ENCODE measurements at regions not wholly inside any gene's neighbourhood (a gene's known extent, or its start where the extent isn't known, plus 50 kb on each side); places are given as distances from the start of the nearest gene placed in this dataset.

DNA sequence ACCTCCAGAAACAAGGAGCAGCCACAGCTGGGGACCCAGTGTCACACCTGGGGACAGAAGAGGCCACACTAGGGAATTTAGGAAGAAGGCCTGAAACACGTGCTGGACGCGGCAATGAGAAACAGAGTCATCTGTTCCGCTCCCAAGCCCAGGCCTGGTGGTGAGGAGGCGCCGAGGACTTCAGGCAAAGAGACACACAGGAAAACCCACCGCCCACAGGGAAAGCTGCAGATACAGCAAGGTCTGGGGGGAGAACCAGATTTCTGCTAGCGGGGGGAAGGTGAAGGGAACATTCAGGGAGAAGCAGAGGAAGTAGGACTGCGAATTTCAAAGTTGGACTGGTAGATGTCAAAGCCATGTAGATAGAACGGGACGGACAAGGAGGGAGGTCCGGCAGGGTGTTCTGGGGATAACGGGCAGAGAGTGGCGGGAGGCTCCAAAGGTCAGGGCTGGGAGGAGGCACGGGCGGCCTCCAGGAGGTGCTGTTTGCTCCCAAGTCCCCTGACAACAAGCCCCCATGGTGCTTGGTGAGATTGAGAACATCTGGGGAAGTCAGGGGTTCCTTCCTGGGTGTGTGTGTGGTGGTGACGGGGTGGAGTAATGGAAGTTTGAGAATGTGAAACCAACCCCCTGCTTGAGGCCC lies 351.7 kb upstream of the MYT1L start:
- no peak for DNase-seq (ENCODE audit: low read depth in 4 of 4, low spot score in 1 of 4)

DNA sequence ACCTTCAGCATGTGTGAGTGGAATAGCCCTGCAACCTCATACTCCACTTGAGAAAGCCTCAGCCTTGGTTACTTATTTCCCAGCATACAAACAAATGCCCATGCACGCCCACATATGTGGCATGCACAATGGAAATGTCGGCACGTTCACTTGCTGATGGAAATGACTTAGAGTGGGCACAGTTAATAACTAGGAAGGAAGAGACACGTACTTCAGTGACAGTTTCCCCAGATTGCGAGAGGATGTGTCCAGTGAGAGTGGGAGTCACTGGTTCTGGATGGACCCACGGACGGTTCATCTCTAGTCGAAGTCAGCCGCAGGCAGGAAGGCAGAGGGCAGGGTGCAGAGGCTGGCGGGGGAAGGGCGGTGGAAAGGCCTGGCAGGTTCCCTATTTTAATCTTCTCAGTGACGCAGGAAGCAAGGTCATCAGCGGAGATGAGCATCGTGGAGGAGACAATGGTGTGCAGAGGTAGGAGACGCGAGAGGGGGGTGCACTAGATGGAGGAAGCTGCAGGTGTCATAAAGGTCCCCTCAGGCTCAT lies 350.7 kb upstream of the MYT1L start:
- DNase-seq (ENCODE audit: low read depth in 4 of 4, low spot score in 1 of 4): no peak

DNA sequence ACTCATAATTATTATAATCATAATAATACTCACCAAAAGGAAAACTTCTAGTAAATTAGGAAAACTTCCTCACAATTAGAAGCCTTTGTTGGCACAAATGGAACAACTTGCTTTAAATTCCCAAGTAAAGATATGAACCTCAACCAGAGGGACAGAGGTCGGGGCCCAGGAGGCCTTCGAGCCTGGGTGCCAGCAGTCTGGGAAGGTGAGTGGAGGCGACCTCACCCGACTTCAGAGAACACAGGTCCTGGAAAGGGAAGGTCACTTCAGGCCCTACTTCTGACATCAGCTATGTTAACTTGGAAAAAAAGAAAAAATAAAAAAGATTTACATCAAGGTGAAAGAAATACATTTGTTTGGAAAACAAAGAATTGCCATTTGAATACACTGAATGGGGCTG lies 350.0 kb upstream of the MYT1L start:
- DNase-seq (ENCODE audit: low read depth in 4 of 4, low spot score in 1 of 4): no peak

DNA sequence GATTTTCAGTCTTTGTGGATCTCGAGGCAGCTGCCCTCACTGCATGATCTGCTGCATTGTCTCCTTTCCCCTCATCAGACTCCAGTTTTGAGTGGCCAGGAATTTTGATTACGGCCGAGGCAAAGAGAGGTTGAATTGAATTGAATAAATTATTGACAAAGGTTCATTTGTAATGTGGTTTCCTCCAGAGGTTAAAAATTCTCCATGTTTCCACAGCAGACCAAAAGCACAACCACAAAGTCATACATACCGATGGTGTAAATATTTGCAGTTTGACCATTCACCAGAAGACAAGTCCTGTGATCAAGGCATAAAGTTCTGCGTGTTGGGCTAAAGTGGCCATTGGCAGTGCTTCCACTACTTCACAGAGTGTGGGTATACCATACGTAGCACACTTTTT lies 343.8 kb upstream of the MYT1L start:
- DNase-seq (ENCODE audit: low read depth in 4 of 4, low spot score in 1 of 4): no peak

DNA sequence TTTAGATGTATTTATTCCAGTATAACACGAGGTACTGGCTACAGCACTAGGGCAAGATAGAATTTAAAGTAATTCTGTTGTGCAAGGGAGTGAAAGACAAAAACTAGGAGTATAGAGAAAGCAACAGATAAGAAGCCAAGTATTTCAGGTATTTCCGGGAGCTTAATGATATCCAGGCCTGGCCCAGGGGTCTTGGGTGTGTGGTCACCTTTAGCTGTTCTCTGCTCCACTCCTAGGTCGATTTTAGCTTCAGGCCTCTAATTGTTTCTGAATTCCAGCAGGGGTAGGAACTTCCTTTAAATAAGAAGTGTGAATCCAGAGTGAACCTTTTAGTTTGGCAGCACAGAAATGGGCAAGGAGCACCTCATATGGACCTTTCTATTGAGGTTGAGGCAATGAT lies 342.3 kb upstream of the MYT1L start:
- DNase-seq (ENCODE audit: low read depth in 4 of 4, low spot score in 1 of 4): no peak

DNA sequence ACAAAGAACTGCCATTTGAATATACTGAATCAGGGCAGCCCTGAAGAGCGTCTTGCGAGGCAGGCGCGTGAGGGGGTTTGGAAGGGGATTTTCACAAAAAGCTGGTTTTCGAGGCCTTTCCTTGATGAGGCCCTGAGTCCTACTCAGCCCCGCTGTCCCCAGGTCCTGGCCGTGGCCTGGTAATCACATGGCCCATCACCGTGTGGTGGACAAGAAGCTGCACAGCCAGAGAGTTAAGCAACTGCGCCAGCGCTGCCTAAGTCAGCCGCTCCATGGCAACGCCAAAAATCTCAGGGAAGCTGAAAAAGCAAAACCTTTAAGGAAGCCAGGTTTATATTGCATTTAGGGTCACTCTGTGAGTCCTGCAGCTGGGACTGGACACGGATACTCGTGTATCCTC lies 341.2 kb upstream of the MYT1L start:
- DNase-seq (ENCODE audit: low read depth in 4 of 4, low spot score in 1 of 4): no peak

DNA sequence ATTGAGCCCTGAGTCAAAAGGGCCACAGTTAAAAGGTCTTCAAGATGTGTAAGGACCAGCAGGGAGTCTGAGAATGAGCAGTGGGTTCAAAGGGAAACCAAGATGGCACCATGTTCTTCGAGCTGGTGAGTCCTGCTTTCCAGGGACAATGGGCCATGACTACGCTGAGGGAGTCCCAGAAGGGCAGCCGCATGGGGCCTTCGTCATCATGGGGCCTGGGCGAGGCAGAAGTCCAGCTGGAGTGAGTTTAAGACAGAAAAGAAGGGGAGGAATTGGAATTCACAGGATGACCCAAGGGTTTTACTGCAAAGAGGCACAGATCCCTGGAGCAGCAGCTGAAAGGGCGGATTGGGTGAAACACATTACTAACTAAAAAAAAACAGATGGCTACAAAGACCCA lies 340.8 kb upstream of the MYT1L start:
- DNase-seq (ENCODE audit: low read depth in 4 of 4, low spot score in 1 of 4): no peak

DNA sequence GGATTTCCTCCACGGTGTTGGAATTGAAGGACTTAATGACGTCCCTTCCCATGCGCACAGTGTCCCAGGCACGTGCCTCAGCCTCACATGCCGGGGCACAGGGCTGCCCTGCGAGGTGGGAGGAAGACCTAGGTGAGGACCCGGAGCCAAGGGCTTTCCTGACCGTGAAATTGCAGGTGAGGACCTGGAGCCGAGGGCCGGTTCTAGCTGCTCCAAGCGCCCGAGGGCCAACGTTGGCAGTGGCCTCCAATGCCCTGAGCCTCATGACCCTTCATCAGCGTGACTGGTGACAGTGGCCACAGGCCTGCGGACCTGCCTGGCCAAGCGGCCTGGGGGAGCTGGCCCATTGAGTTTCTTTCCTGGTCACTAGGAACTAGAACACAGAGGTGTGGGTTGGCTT lies 338.2 kb upstream of the MYT1L start:
- DNase-seq (ENCODE audit: low read depth in 4 of 4, low spot score in 1 of 4): no peak

DNA sequence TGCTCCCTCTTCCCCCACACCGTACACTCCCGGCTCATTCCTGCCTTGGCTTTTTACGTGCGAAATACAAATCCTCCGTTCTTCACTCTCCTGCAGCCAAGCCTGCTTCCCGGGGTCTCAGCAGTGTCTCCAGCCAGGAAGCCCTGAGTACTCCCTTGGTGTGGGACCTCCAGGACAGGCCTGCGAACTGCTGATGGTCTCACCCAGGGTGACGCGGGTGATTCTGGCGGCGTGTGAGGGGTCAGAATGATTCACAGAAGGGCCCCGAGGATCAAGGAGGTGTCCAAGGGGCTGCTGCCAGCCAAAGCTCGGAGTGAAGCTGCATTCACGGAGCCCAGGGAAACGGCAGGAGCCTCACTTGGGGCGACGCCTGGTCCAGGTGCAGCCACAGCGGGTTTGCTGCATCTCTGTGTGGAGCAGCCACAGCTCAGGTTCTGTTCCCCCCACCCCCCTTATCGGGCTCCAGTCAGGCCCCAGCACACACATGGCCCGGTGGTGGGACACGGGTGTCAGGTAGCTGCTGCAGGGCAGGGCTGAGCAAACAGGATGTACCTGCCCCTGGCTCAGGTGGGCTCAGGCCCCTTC lies 337.7 kb upstream of the MYT1L start:
- no peak for DNase-seq (ENCODE audit: low read depth in 4 of 4, low spot score in 1 of 4)

DNA sequence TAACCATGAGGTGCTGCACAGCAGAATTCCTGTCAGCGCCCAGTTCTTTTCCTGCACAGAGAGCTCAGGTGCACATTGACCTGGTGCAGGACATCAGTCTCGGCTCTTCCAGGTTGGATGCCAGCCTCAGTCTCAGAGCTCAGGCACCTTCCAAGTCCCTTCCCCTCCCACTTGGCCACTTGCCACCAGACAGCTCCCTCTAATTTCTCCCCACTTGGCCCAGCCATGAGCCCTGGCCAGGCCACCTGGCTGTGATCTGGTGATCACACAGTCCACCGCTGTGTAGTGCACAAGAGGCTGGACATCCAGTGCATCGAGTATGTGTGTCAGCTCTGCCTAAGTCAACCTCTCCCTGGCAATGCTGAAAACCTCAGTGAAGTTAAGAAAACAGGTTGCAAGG lies 336.6 kb upstream of the MYT1L start:
- DNase-seq (ENCODE audit: low read depth in 4 of 4, low spot score in 1 of 4): no peak

DNA sequence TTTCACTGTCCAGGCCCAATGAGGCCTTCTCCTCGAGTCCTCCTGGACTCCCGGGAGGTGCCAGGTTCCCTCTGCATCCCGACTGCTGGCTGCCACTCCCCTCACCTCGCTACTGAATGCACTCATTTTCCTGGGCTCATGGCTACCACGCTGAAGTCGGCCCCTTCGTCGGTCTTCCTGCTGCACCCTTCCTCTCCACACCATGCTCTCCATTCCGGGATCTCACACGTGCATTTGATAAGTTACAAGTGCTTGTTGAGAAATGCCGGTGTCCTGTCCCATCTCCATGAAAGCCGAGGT lies 334.7 kb upstream of the MYT1L start:
- no peak for DNase-seq (ENCODE audit: low read depth in 4 of 4, low spot score in 1 of 4)

DNA sequence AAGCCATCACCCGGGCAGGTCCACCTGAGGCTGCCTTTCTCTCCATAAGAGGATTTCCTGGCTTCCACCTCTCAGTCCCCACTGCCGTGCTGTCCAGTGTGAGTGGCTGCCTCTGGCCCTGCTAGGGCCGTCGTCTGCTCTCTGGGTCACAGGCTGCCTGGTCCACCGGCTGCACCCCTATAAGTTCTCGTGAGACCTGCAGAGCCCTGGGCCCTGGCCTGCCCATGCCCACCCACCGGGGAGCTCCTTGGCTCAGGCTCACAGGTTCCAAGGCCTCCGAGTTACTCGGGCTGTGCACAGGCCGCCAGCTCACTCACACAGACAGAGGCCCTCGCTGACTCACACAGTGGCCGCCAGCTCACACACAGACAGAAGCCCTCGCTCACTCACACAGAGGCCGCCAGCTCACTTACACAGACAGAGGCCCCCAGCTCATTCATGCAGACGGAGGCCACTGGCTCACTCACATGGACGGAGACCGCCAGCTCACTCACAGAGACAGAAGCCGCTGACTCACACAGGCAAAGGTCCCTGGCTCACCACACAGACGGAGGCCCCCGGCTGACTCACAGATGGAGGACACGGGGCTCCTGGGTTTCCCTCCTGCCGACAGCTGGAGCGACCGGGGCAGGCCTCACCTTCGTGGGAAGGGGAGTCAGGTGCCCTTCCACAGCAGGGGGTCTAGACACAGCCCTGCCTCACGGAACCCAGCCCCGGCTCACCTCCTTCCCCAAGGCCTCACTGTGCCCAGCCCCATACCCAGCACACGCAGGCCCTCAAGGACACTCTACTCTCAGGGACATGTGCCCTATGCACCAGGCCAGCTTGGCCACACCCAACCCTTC lies 334.1 kb upstream of the MYT1L start:
- no peak for DNase-seq (ENCODE audit: low read depth in 4 of 4, low spot score in 1 of 4)

DNA sequence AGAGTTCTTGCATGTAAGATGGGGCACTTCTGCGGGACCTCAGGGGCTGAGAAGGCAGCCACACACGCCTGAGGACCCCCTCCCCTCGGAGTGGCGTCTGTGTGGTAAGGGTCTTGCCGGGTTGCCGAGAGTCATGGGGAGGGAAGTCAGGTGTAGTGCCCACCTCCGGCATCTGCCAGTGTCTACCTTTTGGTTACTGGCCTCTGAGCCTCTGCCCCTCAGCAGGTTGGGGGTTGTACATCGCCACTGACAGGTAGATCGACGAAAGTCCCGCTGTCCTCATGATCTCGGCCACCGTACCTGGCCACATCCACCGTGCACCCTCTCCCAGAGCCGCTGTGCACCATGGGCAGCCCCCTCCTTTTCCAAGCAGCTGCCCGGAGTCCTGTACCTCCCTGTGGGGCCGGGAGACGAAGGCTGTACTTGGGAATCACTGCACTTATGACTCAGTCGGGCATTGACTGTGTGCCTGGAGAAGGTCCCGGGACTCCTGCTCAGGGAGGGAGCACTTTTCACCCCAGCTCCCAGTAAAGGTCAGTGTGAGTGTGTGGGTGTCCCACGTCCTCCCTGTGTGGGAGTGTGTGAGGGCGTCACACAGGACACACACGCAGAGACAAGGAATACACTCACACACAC lies 332.4 kb upstream of the MYT1L start:
- no peak for DNase-seq (ENCODE audit: low read depth in 4 of 4, low spot score in 1 of 4)

DNA sequence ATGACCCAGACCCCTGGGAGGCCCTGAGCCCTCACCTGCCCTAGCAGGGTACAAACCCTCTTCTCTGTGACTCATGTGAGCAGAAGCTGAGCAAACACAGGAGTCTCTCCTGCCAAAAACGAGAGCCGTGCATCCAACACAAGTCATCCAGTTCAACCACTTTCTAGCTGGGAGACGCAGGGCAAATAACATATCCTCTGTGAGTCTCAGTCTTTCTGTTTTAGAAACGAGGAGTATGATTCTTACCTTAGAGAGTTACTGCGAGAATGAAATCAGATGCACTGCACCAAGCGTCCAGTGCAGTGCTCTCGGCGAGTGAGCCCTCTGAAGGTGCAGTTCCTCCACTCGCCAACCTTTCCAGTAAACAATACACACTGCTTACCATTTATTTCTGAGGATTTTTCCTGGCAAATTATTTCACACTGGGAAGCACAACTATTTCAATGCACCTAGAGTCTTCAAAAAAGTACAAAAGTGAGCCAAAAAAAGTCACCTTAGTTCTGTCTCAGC lies 331.8 kb upstream of the MYT1L start:
- no peak for DNase-seq (ENCODE audit: low read depth in 4 of 4, low spot score in 1 of 4)

DNA sequence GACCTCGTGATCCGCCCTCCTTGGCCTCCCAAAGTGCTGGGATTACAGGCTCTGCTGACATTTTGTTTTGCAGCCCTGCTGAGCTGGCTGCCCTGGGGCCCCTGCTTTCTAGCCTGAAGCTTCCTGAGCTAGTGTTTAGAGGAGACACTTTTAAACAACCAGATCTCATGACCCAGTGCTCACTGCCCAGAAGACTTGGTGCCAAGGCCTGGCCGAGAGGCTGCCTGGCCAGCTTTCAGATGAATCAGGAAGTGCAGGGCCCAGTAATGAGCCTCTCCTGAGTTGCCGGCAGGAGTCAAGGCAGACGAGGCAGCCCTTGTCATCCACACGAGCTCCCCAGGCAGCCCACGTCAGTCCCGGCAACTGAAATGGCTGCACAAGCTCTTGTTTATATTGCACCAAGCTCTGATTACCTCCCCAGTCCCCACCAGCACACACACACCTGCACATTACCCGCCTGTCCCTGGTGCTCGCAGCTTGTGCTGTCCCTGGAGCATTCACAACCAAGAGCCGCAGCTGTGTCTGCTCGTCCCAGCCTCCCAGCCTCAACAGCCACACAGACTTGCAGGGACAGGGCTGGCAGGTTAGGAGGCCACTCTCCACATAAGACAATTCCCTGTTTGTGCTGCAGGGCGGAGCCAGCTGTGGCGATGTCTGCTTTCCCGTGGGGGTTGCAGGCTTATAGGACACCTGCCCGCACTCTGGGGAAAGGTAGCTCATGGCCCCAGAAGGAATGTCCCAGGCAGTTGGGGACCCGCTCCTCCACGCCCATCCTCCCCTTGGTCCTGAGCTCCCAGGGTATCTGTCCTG lies 331.2 kb upstream of the MYT1L start:
- no peak for DNase-seq (ENCODE audit: low read depth in 4 of 4, low spot score in 1 of 4)

DNA sequence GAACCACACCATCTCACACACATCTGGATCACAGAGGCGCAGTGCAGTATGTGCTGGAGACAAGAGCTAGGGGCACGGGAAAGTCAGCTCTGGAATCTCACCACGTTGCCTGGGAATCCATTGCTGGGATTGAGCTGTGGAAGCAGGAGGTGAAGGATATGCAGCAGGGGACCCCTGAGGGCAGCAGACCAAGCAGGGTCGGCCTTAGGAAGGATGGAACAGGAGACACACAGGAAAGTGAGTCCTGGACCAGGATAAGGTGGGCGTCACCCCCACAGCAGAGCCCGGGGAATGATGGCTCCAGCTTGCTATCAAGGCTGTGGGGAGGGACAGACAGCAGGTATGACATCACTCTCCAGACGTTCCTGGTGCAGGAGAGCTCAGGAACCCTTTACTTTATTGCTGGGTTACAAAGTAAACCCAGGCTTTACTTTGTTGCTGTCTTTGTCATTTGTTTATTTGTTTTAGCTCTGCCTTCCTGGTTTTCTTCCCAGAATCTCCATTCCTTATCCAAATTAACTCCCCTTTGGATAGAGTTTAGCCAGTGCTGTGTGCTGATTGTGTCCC lies 329.8 kb upstream of the MYT1L start:
- DNase-seq (ENCODE audit: low read depth in 4 of 4, low spot score in 1 of 4): no peak

DNA sequence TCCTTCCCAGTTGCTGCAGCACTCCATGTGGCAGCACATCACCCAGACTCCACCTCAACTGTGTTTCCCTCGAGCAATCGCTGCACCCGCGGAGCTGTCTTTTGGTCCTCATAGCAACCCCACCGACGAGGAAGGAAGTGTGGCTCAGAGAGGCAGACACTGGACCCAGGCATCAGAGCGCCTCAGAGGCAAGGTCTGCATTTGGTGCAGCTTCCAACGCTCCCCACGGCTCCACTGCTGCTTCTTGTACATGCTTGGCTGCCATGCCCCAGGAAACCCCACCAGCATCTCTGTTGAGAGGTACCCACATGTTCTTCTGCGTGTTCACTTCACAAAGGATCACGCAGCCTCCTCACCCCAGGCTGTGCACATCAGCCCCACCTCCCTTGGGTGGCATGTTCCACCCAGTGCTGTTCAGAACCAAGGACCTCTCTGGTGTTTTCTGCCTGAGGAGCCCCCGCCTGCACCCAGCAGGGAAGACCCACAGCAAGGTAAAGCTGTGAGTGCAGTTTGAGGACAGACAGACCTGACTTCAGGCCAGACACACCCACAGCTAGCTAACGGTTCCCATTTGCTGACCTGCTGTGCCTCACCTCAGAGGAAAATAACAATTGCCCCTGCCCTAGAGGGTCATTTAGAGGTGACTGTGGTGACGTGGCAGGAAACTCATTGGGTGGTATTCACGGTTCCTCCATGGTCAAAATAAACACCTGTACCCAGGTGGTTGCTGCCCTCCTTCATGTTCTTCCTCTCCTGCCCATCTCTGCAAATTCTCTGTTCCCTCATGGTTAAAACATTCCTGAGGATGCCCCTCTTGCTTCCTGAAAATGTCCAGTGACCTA lies 326.3 kb upstream of the MYT1L start:
- no peak for DNase-seq (ENCODE audit: low read depth in 4 of 4, low spot score in 1 of 4)

DNA sequence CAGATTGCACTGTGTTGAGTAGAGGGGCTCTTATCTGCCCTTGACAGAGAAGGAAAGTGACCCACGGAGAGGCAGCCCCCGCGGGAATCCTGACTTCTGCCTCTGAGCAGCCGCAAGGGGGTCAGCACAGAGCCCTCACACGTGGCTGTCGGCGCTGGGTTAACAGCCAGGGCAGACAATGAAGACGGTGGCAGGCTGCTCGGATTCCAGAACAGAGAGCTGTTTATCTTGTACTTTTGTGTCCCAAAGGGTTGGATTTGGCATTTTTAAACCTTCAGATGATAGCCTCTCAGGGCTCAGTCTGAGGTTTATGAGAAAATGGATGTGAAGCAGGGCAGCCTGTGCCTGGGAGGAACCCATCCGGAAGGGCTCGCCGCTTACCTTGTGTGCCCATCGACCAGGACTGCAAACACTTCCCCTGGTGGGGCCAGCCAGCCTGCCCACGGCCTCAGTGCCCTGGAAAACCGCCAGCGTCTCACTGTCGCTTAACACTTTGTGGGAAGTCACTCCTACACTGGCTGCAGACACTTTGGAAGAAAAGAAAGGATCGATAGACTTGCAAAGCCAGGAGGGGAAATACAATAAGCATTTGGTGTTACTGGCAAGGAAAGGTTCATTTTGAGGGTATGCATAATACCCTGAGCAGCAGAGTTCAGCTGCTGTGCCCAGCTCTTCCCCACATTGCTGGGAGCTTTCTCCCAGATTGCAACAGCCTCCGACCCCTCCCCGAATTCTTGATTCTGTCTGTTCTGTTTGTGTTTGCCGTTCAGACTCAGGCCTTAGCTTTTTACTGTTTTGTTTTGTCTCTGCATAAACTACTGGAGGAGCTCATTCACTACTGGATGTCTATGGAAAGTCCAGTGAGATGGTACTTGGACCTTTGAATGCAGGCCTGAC lies 325.3 kb upstream of the MYT1L start:
- no peak for DNase-seq (ENCODE audit: low read depth in 4 of 4, low spot score in 1 of 4)
